SK-N-SH treated with all-trans-retinoic acid at 6 μM for 48 hours (cell line): ENCODE measurements at regions not wholly inside any gene's neighbourhood (a gene's known extent, or its start where the extent isn't known, plus 50 kb on each side); places are given as distances from the start of the nearest gene placed in this dataset.

Experiments
- ATAC-seq: fragments of 200-7000 bp; cut with Tn5 transposase; 3 replicates; pipeline ENCODE4 v1.9.1; 2020; ENCODE audit warnings: mild to moderate bottlenecking, moderate library complexity
- BACH2 ChIP-seq: fragments of 250-450 bp; sonication (Bioruptor Pico); IDR thresholded peaks from 2 replicates; pipeline ENCODE4 v1.9.0; 2021; ENCODE audit warnings: mild to moderate bottlenecking, borderline replicate concordance
- CREB5 ChIP-seq: fragments of 250-450 bp; sonication (Bioruptor Pico); IDR thresholded peaks from 2 replicates; pipeline ENCODE4 v1.5.1; 2020; ENCODE audit warnings: low read depth, mild to moderate bottlenecking, moderate library complexity
- CSDC2 ChIP-seq: fragments of 250-450 bp; sonication (Bioruptor Pico); IDR thresholded peaks from 2 replicates; pipeline ENCODE4 v1.5.0; 2020; ENCODE audit warnings: mild to moderate bottlenecking, moderate library complexity
- CSRNP3 ChIP-seq: fragments of 250-450 bp; sonication (Bioruptor Pico); IDR thresholded peaks from 2 replicates; pipeline ENCODE4 v1.5.1; 2021; ENCODE audit warnings: mild to moderate bottlenecking, moderate library complexity
- ISL1 ChIP-seq: fragments of 250-450 bp; sonication (Bioruptor Pico); IDR thresholded peaks from 2 replicates; pipeline ENCODE4 v2.1.2; 2022; ENCODE audit warnings: mild to moderate bottlenecking, moderate library complexity
- OSR1 ChIP-seq: fragments of 250-450 bp; sonication (Bioruptor Pico); IDR thresholded peaks from 2 replicates; pipeline ENCODE4 v1.8.0; 2022; ENCODE audit warnings: moderate library complexity, mild to moderate bottlenecking, inconsistent platforms
- PATZ1 ChIP-seq: fragments of 250-450 bp; sonication (Bioruptor Pico); IDR thresholded peaks from 2 replicates; pipeline ENCODE4 v1.8.0; 2020; ENCODE audit warnings: mild to moderate bottlenecking, moderate library complexity, borderline replicate concordance
- POU6F1 ChIP-seq: fragments of 250-450 bp; sonication (Bioruptor Pico); IDR thresholded peaks from 2 replicates; pipeline ENCODE4 v1.8.0; 2021; ENCODE audit warnings: low read depth, mild to moderate bottlenecking, moderate library complexity, borderline replicate concordance
- PPARA ChIP-seq: fragments of 250-450 bp; sonication (Bioruptor Pico); IDR thresholded peaks from 2 replicates; pipeline ENCODE4 v1.5.0; 2020; ENCODE audit warnings: mild to moderate bottlenecking, borderline replicate concordance
- RARB ChIP-seq: fragments of 250-450 bp; sonication (Bioruptor Pico); IDR thresholded peaks from 2 replicates; pipeline ENCODE4 v1.8.0; 2021; ENCODE audit warnings: mild to moderate bottlenecking, moderate library complexity
- SNAI2 ChIP-seq: fragments of 250-450 bp; sonication (Bioruptor Pico); IDR thresholded peaks from 2 replicates; pipeline ENCODE4 v1.5.0; 2020; ENCODE audit warnings: mild to moderate bottlenecking, moderate library complexity
- TCF4 ChIP-seq: fragments of 250-450 bp; sonication (Bioruptor Pico); IDR thresholded peaks from 2 replicates; pipeline ENCODE4 v1.8.0; 2021; ENCODE audit warnings: mild to moderate bottlenecking, moderate library complexity, borderline replicate concordance
- TOX ChIP-seq: fragments of 250-450 bp; sonication (Bioruptor Pico); IDR thresholded peaks from 2 replicates; pipeline ENCODE4 v1.8.0; 2021; ENCODE audit warnings: mild to moderate bottlenecking, moderate library complexity, borderline replicate concordance
- TSHZ2 ChIP-seq: fragments of 250-450 bp; sonication (Bioruptor Pico); IDR thresholded peaks from 2 replicates; pipeline ENCODE4 v1.5.0; 2020; ENCODE audit warnings: mild to moderate bottlenecking, moderate library complexity
- ZC3H10 ChIP-seq: fragments of 250-450 bp; sonication (Bioruptor Pico); IDR thresholded peaks from 2 replicates; pipeline ENCODE4 v1.5.1; 2021; ENCODE audit warnings: mild to moderate bottlenecking, moderate library complexity
- ZFP3 ChIP-seq: fragments of 250-450 bp; sonication (Bioruptor Pico); IDR thresholded peaks from 2 replicates; pipeline ENCODE4 v1.5.0; 2020; ENCODE audit warnings: mild to moderate bottlenecking, moderate library complexity
- ZNF565 ChIP-seq: fragments of 450-650 bp; formaldehyde crosslinking; conservative IDR thresholded peaks from 2 replicates; pipeline ENCODE4 v1.5.0; 2020; ENCODE audit warnings: low read depth, mild to moderate bottlenecking, moderate library complexity
- ZNF70 ChIP-seq: fragments of 450-650 bp; formaldehyde crosslinking; IDR thresholded peaks from 2 replicates; pipeline ENCODE4 v1.5.0; 2020; ENCODE audit warnings: mild to moderate bottlenecking, moderate library complexity
- ZNF8 ChIP-seq: fragments of 450-650 bp; formaldehyde crosslinking; IDR thresholded peaks from 2 replicates; pipeline ENCODE4 v1.5.0; 2020; ENCODE audit warnings: mild to moderate bottlenecking, moderate library complexity

- no peak for ATAC-seq
- TF ChIP-seq ZFP3 (no peak), CSDC2 (CRISPR knock-in tag) (no peak), ZNF565 (CRISPR knock-in tag) (no peak), ZC3H10 (no peak), RARB (CRISPR knock-in tag) (no peak), BACH2 (no peak), TCF4 (CRISPR knock-in tag) (no peak), PPARA (CRISPR knock-in tag) (no peak), CSRNP3 (CRISPR knock-in tag) (no peak), CREB5 (CRISPR knock-in tag) (no peak), TSHZ2 (CRISPR knock-in tag) (no peak), POU6F1 (no peak), TOX (no peak)
- TF ChIP-seq, all 23 proteins: peak for 0
Measured at GRCh38 chr15:100722551-100723314, 120.3 kb downstream of the ASB7 start.

- TF ChIP-seq PATZ1 (CRISPR knock-in tag) (no peak), TCF4 (CRISPR knock-in tag) (no peak), RARB (CRISPR knock-in tag) (no peak), ZNF565 (CRISPR knock-in tag) (no peak), ISL1 (no peak), PPARA (CRISPR knock-in tag) (no peak), CSDC2 (CRISPR knock-in tag) (no peak), BACH2 (no peak), TSHZ2 (CRISPR knock-in tag) (no peak), ZFP3 (no peak), SNAI2 (CRISPR knock-in tag) (no peak), ZNF70 (CRISPR knock-in tag) (no peak), CREB5 (CRISPR knock-in tag) (no peak), OSR1 (CRISPR knock-in tag) (no peak), ZNF8 (CRISPR knock-in tag) (no peak), POU6F1 (no peak)
- no peak for ATAC-seq
Measured at GRCh38 chr15:100723315-100723801, 121.0 kb downstream of the ASB7 start.
